Glomerular endothelial cell (primary cell): ENCODE measurements at regions not wholly inside any gene's neighbourhood (a gene's known extent, or its start where the extent isn't known, plus 50 kb on each side); places are given as distances from the start of the nearest gene placed in this dataset.

Experiments used
- DNase-seq: peaks from one replicate; pipeline ENCODE4 v3.0.0-alpha.2; 2011; ENCODE audit warnings: low read depth, low spot score; ENCODE audit errors: extremely low read depth

GRCh38 chr10:128457136-128457535 is 330.9 kb upstream of the MKI67 start:
- DNase-seq, result no peak

- DNase-seq, result no peak
These were observed 335.8 kb upstream of the MKI67 start for GRCh38 chr10:128461991-128462390.

- DNase-seq, result no peak
These were observed 336.6 kb upstream of the MKI67 start for GRCh38 chr10:128462844-128463243.

- no peak for DNase-seq
These were observed 338.0 kb upstream of the MKI67 start for GRCh38 chr10:128463991-128464760.

GRCh38 chr10:128465697-128466096 is 339.5 kb upstream of the MKI67 start:
- no peak for DNase-seq

- no peak for DNase-seq
These were observed 340.7 kb upstream of the MKI67 start for GRCh38 chr10:128466831-128467371.

GRCh38 chr10:128468462-128468861 is 342.2 kb upstream of the MKI67 start:
- DNase-seq, result no peak

- no peak for DNase-seq
These were observed 343.3 kb upstream of the MKI67 start for GRCh38 chr10:128469515-128469914.

- DNase-seq, result no peak
These were observed 344.2 kb upstream of the MKI67 start for GRCh38 chr10:128470321-128470965.

GRCh38 chr10:128471151-128471550 is 344.9 kb upstream of the MKI67 start:
- DNase-seq, result no peak

- DNase-seq, result no peak
These were observed 346.0 kb upstream of the MKI67 start for GRCh38 chr10:128472196-128472595.

- DNase-seq, result no peak
These were observed 347.2 kb upstream of the MKI67 start for GRCh38 chr10:128473396-128473795.

- no peak for DNase-seq
These were observed 347.7 kb upstream of the MKI67 start for GRCh38 chr10:128473911-128474310.

GRCh38 chr10:128474571-128474970 is 348.3 kb upstream of the MKI67 start:
- no peak for DNase-seq

- no peak for DNase-seq
These were observed 349.6 kb upstream of the MKI67 start for GRCh38 chr10:128475686-128476367.

GRCh38 chr10:128476368-128476725 is 350.1 kb upstream of the MKI67 start:
- DNase-seq, result no peak

GRCh38 chr10:128476845-128477244 is 350.6 kb upstream of the MKI67 start:
- no peak for DNase-seq

- no peak for DNase-seq
These were observed 354.4 kb upstream of the MKI67 start for GRCh38 chr10:128480601-128481000.

GRCh38 chr10:128481152-128481840 is 355.1 kb upstream of the MKI67 start:
- no peak for DNase-seq

GRCh38 chr10:128482052-128482451 is 355.8 kb upstream of the MKI67 start:
- DNase-seq, result no peak

GRCh38 chr10:128483216-128483615 is 357.0 kb upstream of the MKI67 start:
- no peak for DNase-seq
